GM12878 (cell line): ENCODE measurements at regions not wholly inside any gene's neighbourhood (a gene's known extent, or its start where the extent isn't known, plus 50 kb on each side); places are given as distances from the start of the nearest gene placed in this dataset.

Experiments used
- ATAC-seq: fragments of 200-7000 bp; cut with Tn5 transposase; 3 replicates; pipeline ENCODE4 v1.9.1; 2020; ENCODE audit warnings: mild to moderate bottlenecking, moderate library complexity
- BruUV-seq: library from RNA; stranded (reverse); fragments of 400-500 nt; replicated peaks from 2 replicates; lab custom pipeline; 2021; lab: Mats Ljungman, UMichigan
- CTCF ChIA-PET: fragments of 300-600 bp; sonication (Branson Sonifier 250); formaldehyde crosslinking; extraction: SDS; loops from one replicate; lab custom pipeline; 2021; ENCODE audit warnings: inconsistent platforms; lab: Yijun Ruan, JAX
- POLR2A ChIA-PET: fragments of 350-600 bp; formaldehyde crosslinking; extraction: SDS; loops from one replicate; lab custom pipeline; 2021; ENCODE audit warnings: inconsistent platforms; lab: Charles Lee
- RAD21 ChIA-PET: fragments of 300-600 bp; sonication (Branson Sonifier 250); formaldehyde crosslinking; loops from one replicate; lab custom pipeline; 2023; ENCODE audit warnings: antibody characterized with exemption; ENCODE audit not compliant: unreplicated experiment; lab: Charles Lee
- SMC1A ChIA-PET: fragments of 300-600 bp; sonication (Branson Sonifier 250); formaldehyde crosslinking; loops from one replicate; lab custom pipeline; 2023; ENCODE audit not compliant: unreplicated experiment, uncharacterized antibody; lab: Charles Lee
- DNase-seq: peaks from one replicate; pipeline ENCODE4 v3.0.0-alpha.2; 2011; ENCODE audit warnings: low read depth, low spot score
- FAIRE-seq: peaks from 3 replicates; lab custom pipeline; 2011; peaks lifted over from hg19 to GRCh38; lab: Jason Lieb, UNC
- H2AFZ ChIP-seq: 2 replicates; pipeline ENCODE4 v1.6.0; 2011; ENCODE audit warnings: low read depth, low read length, control low read depth; ENCODE audit not compliant: control insufficient read depth
- H3K27ac ChIP-seq: 2 replicates; pipeline ENCODE4 v1.5.1; 2011; ENCODE audit warnings: control low read depth; ENCODE audit not compliant: control insufficient read depth, insufficient read depth
- H3K27me3 ChIP-seq, 2 experiments: replicated peaks in 1 of 2; 2 replicates each; pipeline versions ENCODE4 v1.6.0 to v1.6.1; 2011; ENCODE audit warnings: low read length in 1 of 2; ENCODE audit not compliant: control insufficient read depth in 2 of 2, insufficient read depth in 2 of 2
- H3K36me3 ChIP-seq, 2 experiments: 2 replicates each; pipeline ENCODE4 v1.5.1; 2011; ENCODE audit warnings: low read length in 1 of 2; ENCODE audit not compliant: control insufficient read depth in 2 of 2, insufficient read depth in 2 of 2
- H3K4me1 ChIP-seq: 2 replicates; pipeline ENCODE4 v1.6.1; 2011; ENCODE audit warnings: mild to moderate bottlenecking, low read length, moderate library complexity, mixed read lengths; ENCODE audit not compliant: control insufficient read depth, insufficient read depth
- H3K4me2 ChIP-seq: 2 replicates; pipeline ENCODE4 v1.6.0; 2011; ENCODE audit warnings: control low read depth; ENCODE audit not compliant: control insufficient read depth, insufficient read depth
- H3K4me3 ChIP-seq: fragments of 200-600 bp; sonication (generic); 2 replicates; pipeline ENCODE4 v1.5.1; 2016
- H3K79me2 ChIP-seq: 2 replicates; pipeline ENCODE4 v1.6.0; 2011; ENCODE audit warnings: low read length; ENCODE audit not compliant: control insufficient read depth, insufficient read depth
- H3K9ac ChIP-seq: 2 replicates; pipeline ENCODE4 v1.8.0; 2011; ENCODE audit warnings: low read length, control low read depth, mixed read lengths; ENCODE audit not compliant: control insufficient read depth, insufficient read depth
- H3K9me3 ChIP-seq: replicated peaks from 3 replicates; pipeline ENCODE4 v1.5.1; 2011; ENCODE audit warnings: mild to moderate bottlenecking, low read length; ENCODE audit not compliant: control insufficient read depth, insufficient read depth
- H4K20me1 ChIP-seq: 2 replicates; pipeline ENCODE4 v1.6.0; 2011; ENCODE audit not compliant: control insufficient read depth, insufficient read depth
- CHD2 ChIP-seq: IDR thresholded peaks from 2 replicates; pipeline ENCODE4 v1.6.1; 2011; ENCODE audit warnings: low read depth, low read length, improper control_type of control experiment, borderline replicate concordance
- ESRRA ChIP-seq: IDR thresholded peaks from 2 replicates; pipeline ENCODE4 v1.6.1; 2012; ENCODE audit warnings: mild to moderate bottlenecking, low read length, improper control_type of control experiment
- ETV6 ChIP-seq, 2 experiments: fragments of 450-650 bp in 1 of 2; IDR thresholded peaks in 1 of 2; conservative IDR thresholded peaks in 1 of 2; 2 replicates each; pipeline ENCODE4 v1.6.1; 2014; ENCODE audit warnings: antibody characterized with exemption in 1 of 2, borderline replicate concordance in 1 of 2, low read depth in 1 of 2, mild to moderate bottlenecking in 1 of 2, moderate library complexity in 1 of 2
- GABPA ChIP-seq: IDR thresholded peaks from 2 replicates; pipeline ENCODE4 v1.6.1; 2014; ENCODE audit warnings: antibody characterized with exemption, low read depth, mild to moderate bottlenecking, inconsistent platforms
- IKZF2 ChIP-seq, 2 experiments: fragments of 450-650 bp; IDR thresholded peaks; 2 replicates each; pipeline ENCODE4 v1.6.1; 2017; ENCODE audit warnings: mild to moderate bottlenecking in 2 of 2, moderate library complexity in 2 of 2
- KDM1A ChIP-seq: fragments of 200-600 bp; sonication (generic); IDR thresholded peaks from 2 replicates; pipeline ENCODE4 v1.6.1; 2016; ENCODE audit warnings: borderline replicate concordance
- RCOR1 ChIP-seq: conservative IDR thresholded peaks from 2 replicates; pipeline ENCODE4 v1.6.1; 2012; ENCODE audit warnings: low read depth, low read length, improper control_type of control experiment
- SPI1 ChIP-seq: IDR thresholded peaks from 2 replicates; pipeline ENCODE4 v1.6.1; 2011; ENCODE audit warnings: low read depth, mild to moderate bottlenecking, low read length, moderate library complexity, borderline replicate concordance; ENCODE audit not compliant: insufficient read depth
- SUPT20H ChIP-seq: IDR thresholded peaks from 2 replicates; pipeline ENCODE4 v1.6.1; 2011; ENCODE audit warnings: low read depth, mild to moderate bottlenecking, low read length, moderate library complexity, borderline replicate concordance; ENCODE audit not compliant: control insufficient read depth
- ZNF274 ChIP-seq: IDR thresholded peaks from one replicate; pipeline ENCODE4 v1.8.0; 2011; ENCODE audit not compliant: insufficient read length, insufficient read depth
- whole genome bisulfite sequencing: methylation state at CpG from one replicate; pipeline ENCODE4 v1.1.6; 2016; ENCODE audit warnings: low lambda C conversion rate; ENCODE audit not compliant: insufficient replicate concordance, insufficient coverage; ENCODE audit errors: missing lambda C conversion rate; 5-methylcytosine and 5-hydroxymethylcytosine counted together
- in situ Hi-C: fragments of 300-500 bp; cut with MboI; formaldehyde crosslinking; loops from 9 replicates; pipeline ENCODE4 v1.14.3; 2018; ENCODE audit warnings: mixed read lengths
- intact Hi-C: fragments of 100-400 bp; cut with micrococcal nuclease; formaldehyde crosslinking; loops from one replicate; pipeline ENCODE4 v1.14.2; 2022; ENCODE audit not compliant: unreplicated experiment

- TF ChIP-seq ZNF274 (no peak), ETV6 (conservative IDR thresholded peaks at IDR 0.05 in 1 of 2, IDR thresholded peaks at IDR 0.05 in 1 of 2; ENCODE audit: borderline replicate concordance in 1 of 2, low read depth in 1 of 2) (no peak)
Observed at GRCh38 chr16:55001931-55002330, 71.3 kb downstream of the IRX5 start (continued).

GRCh38 chr16:55002419-55002818 lies 71.8 kb downstream of the IRX5 start:
- Histone ChIP-seq H4K20me1 (no peaks in the 10 kb centered on the region), H2AFZ (no peak overlapping the region), H3K9me3 (no peaks in the 10 kb centered on the region), H3K36me3 (no peaks in the 10 kb centered on the region), H3K27ac (no peak overlapping the region), H3K4me3 (no peak overlapping the region), H3K9ac (no peak overlapping the region), H3K27me3 (no peaks in the 10 kb centered on the region), H3K79me2 (no peaks in the 10 kb centered on the region), H3K4me1 (no peaks in the 10 kb centered on the region), H3K4me2 (no peak overlapping the region)
- 40% methylated on average over 5 of the region's 5 CpGs for WGBS
- DNase-seq (no peak), FAIRE-seq (no peak), ATAC-seq (no peak)
- intact Hi-C loops, result no loop called here
- SMC1A ChIA-PET, result interaction anchor here (0.8 kb wide), 1 partner anchor 28 kb away, joined by 3 read pairs; no protein-coding TSS in a partner anchor
- TF ChIP-seq SPI1, result no peak
- RAD21 ChIA-PET, result no interaction called here
- in situ Hi-C loops, result no loop called here
- no TSS peak for BruUV-seq
- CTCF ChIA-PET, result no interaction called here
- POLR2A ChIA-PET, result no interaction called here

GRCh38 chr16:55003306-55003705 lies 72.6 kb downstream of the IRX5 start:
- Histone ChIP-seq H3K4me2 (no peak overlapping the region), H3K9ac (no peak overlapping the region), H3K4me3 (no peak overlapping the region), H3K4me1 (no peaks in the 10 kb centered on the region), H3K27ac (no peak overlapping the region), H3K79me2 (no peaks in the 10 kb centered on the region), H3K27me3 (no peaks in the 10 kb centered on the region), H4K20me1 (no peaks in the 10 kb centered on the region), H2AFZ (no peak overlapping the region), H3K36me3 (no peaks in the 10 kb centered on the region), H3K9me3 (no peaks in the 10 kb centered on the region)
- ChIA-PET CTCF (no interaction called here), RAD21 (no interaction called here), POLR2A (no interaction called here), SMC1A (no interaction called here)
- in situ Hi-C loops, result no loop called here
- ATAC-seq (no peak), DNase-seq (no peak), FAIRE-seq (no peak)
- WGBS, result 13% methylated on average over 2 of the region's 2 CpGs
- no TSS peak for BruUV-seq
- intact Hi-C loops, result no loop called here
- TF ChIP-seq IKZF2 (IDR thresholded peaks at IDR 0.05) (no peak), RCOR1 (no peak), SUPT20H (no peak), KDM1A (no peak), GABPA (no peak), ESRRA (no peak), CHD2 (no peak)
